ENCODE measurements at regions not wholly inside any gene's neighbourhood (a gene's known extent, or its start where the extent isn't known, plus 50 kb on each side); places are given as distances from the start of the nearest gene placed in this dataset.

- Histone ChIP-seq H3K27ac (replicated peaks) (no peak overlapping the region), H3K4me3 (no peak overlapping the region), H3K36me3 (no peaks in the 10 kb centered on the region), H3K9me3 (replicated peaks) (peaks cover 2% of the 10 kb centered on the region), H3K27me3 (ENCODE audit: low read depth) (no peaks in the 10 kb centered on the region), H3K4me1 (peaks cover 20% of the 10 kb centered on the region)
- DNase-seq = no peak
- TF ChIP-seq CTCF (IDR thresholded peaks at IDR 0.05; ENCODE audit: borderline replicate concordance) = no peak
- intact Hi-C loops (cut with micrococcal nuclease) = no loop called here
Measured at GRCh38 chr3:188095431-188095830, 58.5 kb upstream of the LPP start.

- DNase-seq = no peak
Measured at GRCh38 chr3:188097791-188098190, 56.2 kb upstream of the LPP start.

GRCh38 chr3:188099907-188100306 is 54.0 kb upstream of the LPP start:
- peaks cover 10% of the 10 kb centered on the region for H3K4me1 ChIP-seq
- TF ChIP-seq CTCF (IDR thresholded peaks at IDR 0.05; ENCODE audit: borderline replicate concordance) = no peak
- H3K4me3 ChIP-seq = no peak overlapping the region
- no peaks in the 10 kb centered on the region for H3K27me3 ChIP-seq (ENCODE audit: low read depth)
- intact Hi-C loops (cut with micrococcal nuclease) = no loop called here
- H3K27ac ChIP-seq (replicated peaks) = no peak overlapping the region
- H3K9me3 ChIP-seq (replicated peaks) = peaks cover 15% of the 10 kb centered on the region
- no peaks in the 10 kb centered on the region for H3K36me3 ChIP-seq
- DNase-seq = no peak

More at GRCh38 chr3:188097791-188098190, 56.2 kb upstream of the LPP start:
- TF ChIP-seq CTCF (IDR thresholded peaks at IDR 0.05; ENCODE audit: borderline replicate concordance) = no peak
- Histone ChIP-seq H3K27ac (replicated peaks) (peak overlapping the region; percentile 67), H3K4me3 (peak overlapping the region; percentile 8), H3K36me3 (no peaks in the 10 kb centered on the region), H3K4me1 (peaks cover 10% of the 10 kb centered on the region), H3K27me3 (ENCODE audit: low read depth) (no peaks in the 10 kb centered on the region), H3K9me3 (replicated peaks) (peaks cover 15% of the 10 kb centered on the region)
- intact Hi-C loops (cut with micrococcal nuclease) = no loop called here

- intact Hi-C loops (cut with micrococcal nuclease) = no loop called here
- H3K27me3 ChIP-seq (ENCODE audit: low read depth) = peaks cover 7% of the 10 kb centered on the region
- H3K4me3 ChIP-seq = no peak overlapping the region
- peaks cover 2% of the 10 kb centered on the region for H3K4me1 ChIP-seq
- no peak for TF ChIP-seq CTCF (IDR thresholded peaks at IDR 0.05; ENCODE audit: borderline replicate concordance)
- no peak for DNase-seq
- H3K27ac ChIP-seq (replicated peaks) = no peak overlapping the region
- H3K9me3 ChIP-seq (replicated peaks) = peaks cover 15% of the 10 kb centered on the region
- H3K36me3 ChIP-seq = no peaks in the 10 kb centered on the region
Measured at GRCh38 chr3:188102861-188103547, 51.0 kb upstream of the LPP start.

- intact Hi-C loops (cut with micrococcal nuclease) = no loop called here
- no peak for DNase-seq
Measured at GRCh38 chr3:188104050-188104449, 49.9 kb upstream of the LPP start.

More at GRCh38 chr3:188104050-188104449, 49.9 kb upstream of the LPP start:
- TF ChIP-seq CTCF (IDR thresholded peaks at IDR 0.05; ENCODE audit: borderline replicate concordance) = no peak
- peaks cover 7% of the 10 kb centered on the region for H3K27me3 ChIP-seq (ENCODE audit: low read depth)
- peaks cover 15% of the 10 kb centered on the region for H3K9me3 ChIP-seq (replicated peaks)
- no peak overlapping the region for H3K4me3 ChIP-seq
- no peaks in the 10 kb centered on the region for H3K36me3 ChIP-seq
- H3K27ac ChIP-seq (replicated peaks) = no peak overlapping the region
- no peaks in the 10 kb centered on the region for H3K4me1 ChIP-seq

Measured in left ventricle myocardium inferior (tissue), 1 donor.